ENCODE measurements at regions not wholly inside any gene's neighbourhood (a gene's known extent, or its start where the extent isn't known, plus 50 kb on each side); places are given as distances from the start of the nearest gene placed in this dataset.

- peak; percentile 8 for DNase-seq (ENCODE audit: low read depth)
Observed at GRCh38 chr11:88231894-88232482, 56.7 kb upstream of the RAB38 start.

DNA sequence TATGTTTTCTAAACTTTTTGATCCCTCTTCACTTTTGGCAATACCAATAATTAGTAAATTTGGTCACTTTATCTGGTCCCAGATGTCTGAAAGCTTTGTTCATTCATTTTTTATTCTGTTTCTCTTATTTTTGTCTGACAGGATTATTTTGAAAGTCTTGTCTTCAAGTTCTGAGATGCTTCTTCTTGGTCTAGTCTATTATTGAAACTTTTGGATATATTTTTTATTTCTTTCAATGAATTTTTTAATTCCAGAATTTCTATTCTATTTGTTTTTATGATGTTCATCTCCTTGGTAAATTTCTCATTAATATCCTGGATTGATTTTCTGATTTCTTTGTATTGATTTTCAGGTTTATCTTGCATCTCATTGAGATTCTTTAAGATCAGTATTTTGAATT, 54.1 kb upstream of the RAB38 start:
- DNase-seq (ENCODE audit: low read depth): no peak

Data from activated T-cell treated with anti-CD3 and anti-CD28 coated beads for 24 hours (primary cell).